A549 (cell line): ENCODE measurements at regions not wholly inside any gene's neighbourhood (a gene's known extent, or its start where the extent isn't known, plus 50 kb on each side); places are given as distances from the start of the nearest gene placed in this dataset.

ENCODE experiments used
- ATAC-seq, 2 experiments: fragments of 200-7000 bp in 1 of 2; fragments of >200 bp in 1 of 2; cut with Nextera tagmentation in 1 of 2; cut with Tn5 transposase in 1 of 2; 3 replicates each; pipeline versions ENCODE4 v1.8.0 to v1.9.1; 2018 to 2020; ENCODE audit warnings: mild to moderate bottlenecking in 1 of 2, moderate library complexity in 1 of 2
- CTCF ChIA-PET: fragments of 300-600 bp; sonication (Branson Sonifier 250); formaldehyde crosslinking; extraction: SDS; loops from one replicate; lab custom pipeline; 2021; ENCODE audit warnings: antibody characterized with exemption, inconsistent platforms; lab: Yijun Ruan, JAX
- POLR2A ChIA-PET: fragments of 350-600 bp; formaldehyde crosslinking; extraction: SDS; loops from one replicate; lab custom pipeline; 2021; ENCODE audit warnings: antibody characterized with exemption, inconsistent platforms; lab: Yijun Ruan, JAX
- DNase-seq, 2 experiments: peaks; one replicate each; pipeline versions ENCODE4 v3.0.0 to v3.0.0-alpha.2; 2011 to 2016; ENCODE audit warnings: low read depth in 1 of 2, low spot score in 1 of 2
- FAIRE-seq: peaks from 2 replicates; lab custom pipeline; 2011; peaks lifted over from hg19 to GRCh38; lab: Jason Lieb, UNC
- H3K27ac ChIP-seq, 2 experiments: fragments of >200 bp; sonication (Bioruptor Twin); formaldehyde crosslinking; 3 replicates each; pipeline ENCODE4 v1.5.1; 2016 to 2017
- H3K4me1 ChIP-seq: fragments of >200 bp; sonication (Bioruptor Twin); formaldehyde crosslinking; 3 replicates; pipeline ENCODE4 v1.6.1; 2016
- H3K4me2 ChIP-seq: fragments of >200 bp; sonication (Bioruptor Twin); formaldehyde crosslinking; 3 replicates; pipeline ENCODE4 v1.6.1; 2016
- H3K4me3 ChIP-seq: fragments of >200 bp; sonication (Bioruptor Twin); formaldehyde crosslinking; 3 replicates; pipeline ENCODE4 v1.5.1; 2016
- H3K9me3 ChIP-seq: fragments of >200 bp; sonication (Bioruptor Twin); formaldehyde crosslinking; 3 replicates; pipeline ENCODE4 v1.6.1; 2016
- FOSB ChIP-seq: fragments of 250-450 bp; sonication (Bioruptor Pico); IDR thresholded peaks from 2 replicates; pipeline ENCODE4 v1.5.0; 2020; ENCODE audit warnings: mild to moderate bottlenecking, moderate library complexity
- FOXS1 ChIP-seq: fragments of 250-450 bp; sonication (Bioruptor Pico); IDR thresholded peaks from 2 replicates; pipeline ENCODE4 v1.5.0; 2020; ENCODE audit warnings: mild to moderate bottlenecking, moderate library complexity
- HOXB13 ChIP-seq: fragments of 250-450 bp; sonication (Bioruptor Pico); IDR thresholded peaks from 2 replicates; pipeline ENCODE4 v1.5.0; 2020; ENCODE audit warnings: low read depth, mild to moderate bottlenecking, moderate library complexity
- SMC3 ChIP-seq: fragments of >200 bp; sonication (Bioruptor Twin); formaldehyde crosslinking; IDR thresholded peaks from 3 replicates; pipeline ENCODE4 v1.6.1; 2018; ENCODE audit warnings: inconsistent platforms
- ZFP36 ChIP-seq: fragments of 450-650 bp; IDR thresholded peaks from 2 replicates; pipeline ENCODE4 v1.6.1; 2014; ENCODE audit warnings: borderline replicate concordance; ENCODE audit not compliant: partially characterized antibody
- ZNF302 ChIP-seq: fragments of 250-450 bp; sonication (Bioruptor Pico); IDR thresholded peaks from 2 replicates; pipeline ENCODE4 v1.9.0; 2021; ENCODE audit warnings: inconsistent platforms, mild to moderate bottlenecking, moderate library complexity
- WGBS: methylation state at CpG from one replicate; pipeline ENCODE4 v1.1.6; 2017; ENCODE audit errors: missing lambda C conversion rate; 5-methylcytosine and 5-hydroxymethylcytosine counted together
- small RNA-seq, 6 experiments: library from RNA; depleted of rRNA; stranded (forward); fragments of <200 nt; gene quantifications; one replicate each; pipeline ENCODE3, GENCODE V24; 2012
- TF ChIP-seq, protein P1 (sequence below): fragments of 250-450 bp; sonication (Bioruptor Pico); IDR thresholded peaks from 2 replicates; pipeline ENCODE4 v1.5.0; 2021; ENCODE audit warnings: mild to moderate bottlenecking, moderate library complexity, borderline replicate concordance
- TF ChIP-seq, protein P2 (sequence below): fragments of >200 bp; sonication (Bioruptor Twin); formaldehyde crosslinking; IDR thresholded peaks from 3 replicates; pipeline ENCODE4 v1.6.1; 2016

DNA sequence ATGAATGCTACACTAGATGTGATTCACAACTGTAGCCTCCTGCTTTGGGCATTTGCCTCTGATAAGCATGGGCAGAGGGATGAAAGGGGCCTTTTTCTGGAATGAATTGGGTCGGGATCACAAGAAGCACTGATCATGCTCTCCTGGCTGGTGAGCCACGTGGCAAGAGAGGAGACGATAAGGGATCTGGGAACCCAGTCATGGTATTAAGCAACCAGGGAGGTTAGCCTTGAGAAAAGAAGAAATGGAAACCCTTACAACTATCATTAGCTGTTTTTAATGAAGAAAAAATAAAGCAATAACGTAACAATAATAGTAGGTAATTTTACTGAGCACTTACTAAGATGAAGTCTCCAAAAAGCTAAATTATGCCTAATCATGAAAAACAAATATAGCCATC is 50.0 kb upstream of the RAI14 start:
- POLR2A ChIA-PET = interaction anchor here (0.6 to 0.8 kb wide), 2 partner anchors 20 to 21 kb away, joined by 3 read pairs; no protein-coding TSS in a partner anchor
- H3K9me3 ChIP-seq = no peaks in the 10 kb centered on the region
- TF ChIP-seq ZFP36 = no peak
- TF ChIP-seq SMC3 = no peak
- TF ChIP-seq ZNF302 (CRISPR knock-in tag) = no peak
- TF ChIP-seq, protein P1, sequence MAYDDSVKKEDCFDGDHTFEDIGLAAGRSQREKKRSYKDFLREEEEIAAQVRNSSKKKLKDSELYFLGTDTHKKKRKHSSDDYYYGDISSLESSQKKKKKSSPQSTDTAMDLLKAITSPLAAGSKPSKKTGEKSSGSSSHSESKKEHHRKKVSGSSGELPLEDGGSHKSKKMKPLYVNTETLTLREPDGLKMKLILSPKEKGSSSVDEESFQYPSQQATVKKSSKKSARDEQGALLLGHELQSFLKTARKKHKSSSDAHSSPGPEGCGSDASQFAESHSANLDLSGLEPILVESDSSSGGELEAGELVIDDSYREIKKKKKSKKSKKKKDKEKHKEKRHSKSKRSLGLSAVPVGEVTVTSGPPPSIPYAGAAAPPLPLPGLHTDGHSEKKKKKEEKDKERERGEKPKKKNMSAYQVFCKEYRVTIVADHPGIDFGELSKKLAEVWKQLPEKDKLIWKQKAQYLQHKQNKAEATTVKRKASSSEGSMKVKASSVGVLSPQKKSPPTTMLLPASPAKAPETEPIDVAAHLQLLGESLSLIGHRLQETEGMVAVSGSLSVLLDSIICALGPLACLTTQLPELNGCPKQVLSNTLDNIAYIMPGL (CRISPR knock-in tag) = no peak
- TF ChIP-seq FOXS1 (CRISPR knock-in tag) = no peak
- no peak for TF ChIP-seq FOSB (CRISPR knock-in tag)
- TF ChIP-seq, protein P2, sequence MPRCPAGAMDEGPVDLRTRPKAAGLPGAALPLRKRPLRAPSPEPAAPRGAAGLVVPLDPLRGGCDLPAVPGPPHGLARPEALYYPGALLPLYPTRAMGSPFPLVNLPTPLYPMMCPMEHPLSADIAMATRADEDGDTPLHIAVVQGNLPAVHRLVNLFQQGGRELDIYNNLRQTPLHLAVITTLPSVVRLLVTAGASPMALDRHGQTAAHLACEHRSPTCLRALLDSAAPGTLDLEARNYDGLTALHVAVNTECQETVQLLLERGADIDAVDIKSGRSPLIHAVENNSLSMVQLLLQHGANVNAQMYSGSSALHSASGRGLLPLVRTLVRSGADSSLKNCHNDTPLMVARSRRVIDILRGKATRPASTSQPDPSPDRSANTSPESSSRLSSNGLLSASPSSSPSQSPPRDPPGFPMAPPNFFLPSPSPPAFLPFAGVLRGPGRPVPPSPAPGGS = no peak
- TF ChIP-seq HOXB13 (CRISPR knock-in tag) = no peak
- TF ChIP-seq, all 56 proteins: peak for 0
- 75% methylated on average over 4 of the region's 4 CpGs for WGBS
- no peak for ATAC-seq
- Histone ChIP-seq H3K4me1 (peaks cover 41% of the 10 kb centered on the region), H3K4me3 (no peak overlapping the region), H3K4me2 (no peak overlapping the region), H3K27ac (peak overlapping the region in 1 of 2 experiments; percentile 72; a peak in 3 of 6 replicates)
- CTCF ChIA-PET = interaction anchor here (0.6 to 1.0 kb wide), 3 partner anchors 17 to 137 kb away, joined by 3 to 4 read pairs (median 4); no protein-coding TSS in a partner anchor
- no peak for DNase-seq
- FAIRE-seq = no peak

Small RNA genes in the stretch of these regions (small RNA-seq; reads per million reads assigned to genes)
- 0 reads per million in 6 experiments for gene AC139792.3
